Fibroblast of mammary gland (primary cell): ENCODE measurements at regions not wholly inside any gene's neighbourhood (a gene's known extent, or its start where the extent isn't known, plus 50 kb on each side); places are given as distances from the start of the nearest gene placed in this dataset.

Experiments
- DNase-seq: peaks from one replicate; pipeline ENCODE4 v3.0.0-alpha.2; 2010; ENCODE audit warnings: low read depth
- H3K4me3 ChIP-seq: 2 replicates; pipeline ENCODE4 v1.5.1; 2011; ENCODE audit warnings: low read depth, mild to moderate bottlenecking, low read length, moderate library complexity; ENCODE audit not compliant: control insufficient read depth
- CTCF ChIP-seq: conservative IDR thresholded peaks from 2 replicates; pipeline ENCODE4 v1.5.1; 2011; ENCODE audit warnings: low read depth, low read length, inconsistent platforms; ENCODE audit not compliant: control insufficient read depth, insufficient read depth

- TF ChIP-seq CTCF, result no peak
- no peak for DNase-seq
- H3K4me3 ChIP-seq, result no peak overlapping the region
Observed at GRCh38 chr16:49089533-49089932, 192.1 kb downstream of the CBLN1 start.

- DNase-seq, result no peak
Observed at GRCh38 chr16:49089039-49089438, 192.6 kb downstream of the CBLN1 start.

GRCh38 chr16:49085686-49086085, 196.0 kb downstream of the CBLN1 start:
- H3K4me3 ChIP-seq, result no peak overlapping the region
- no peak for TF ChIP-seq CTCF
- DNase-seq, result peak; percentile 49

More at GRCh38 chr16:49089039-49089438, 192.6 kb downstream of the CBLN1 start:
- no peak for TF ChIP-seq CTCF
- no peak overlapping the region for H3K4me3 ChIP-seq

- peak; percentile 4 for DNase-seq
- H3K4me3 ChIP-seq, result no peak overlapping the region
- no peak for TF ChIP-seq CTCF
Observed at GRCh38 chr16:49084628-49085390, 196.8 kb downstream of the CBLN1 start.

GRCh38 chr16:49081554-49081953, 200.1 kb downstream of the CBLN1 start:
- no peak for TF ChIP-seq CTCF
- no peak for DNase-seq
- H3K4me3 ChIP-seq, result no peak overlapping the region

GRCh38 chr16:49081086-49081485, 200.6 kb downstream of the CBLN1 start:
- no peak overlapping the region for H3K4me3 ChIP-seq
- no peak for TF ChIP-seq CTCF
- DNase-seq, result no peak
